ENCODE measurements at regions not wholly inside any gene's neighbourhood (a gene's known extent, or its start where the extent isn't known, plus 50 kb on each side); places are given as distances from the start of the nearest gene placed in this dataset.

DNA sequence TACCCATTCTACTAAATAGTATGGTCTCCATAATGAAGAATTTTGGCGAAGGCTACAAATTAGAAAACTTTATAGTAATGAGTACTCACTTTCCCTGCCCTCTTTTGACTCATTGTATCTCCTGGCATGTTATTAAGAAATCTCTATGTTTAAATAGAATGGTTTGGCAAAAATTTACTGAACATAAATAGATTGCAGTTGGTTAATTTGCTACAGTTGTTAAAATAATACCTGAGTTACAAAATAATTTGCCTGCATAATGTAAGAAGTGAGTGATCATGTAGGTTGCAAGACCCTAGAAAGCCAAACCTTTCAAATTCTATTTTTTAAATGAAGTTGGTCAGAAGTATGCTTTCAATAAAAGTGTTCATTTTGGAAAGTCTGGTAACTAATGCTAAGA lies 176.8 kb upstream of the AHR start:
- no peak for TF ChIP-seq EZH2 (IDR thresholded peaks at IDR 0.05; ENCODE audit: borderline replicate concordance, low read length)
- TF ChIP-seq, protein P1, sequence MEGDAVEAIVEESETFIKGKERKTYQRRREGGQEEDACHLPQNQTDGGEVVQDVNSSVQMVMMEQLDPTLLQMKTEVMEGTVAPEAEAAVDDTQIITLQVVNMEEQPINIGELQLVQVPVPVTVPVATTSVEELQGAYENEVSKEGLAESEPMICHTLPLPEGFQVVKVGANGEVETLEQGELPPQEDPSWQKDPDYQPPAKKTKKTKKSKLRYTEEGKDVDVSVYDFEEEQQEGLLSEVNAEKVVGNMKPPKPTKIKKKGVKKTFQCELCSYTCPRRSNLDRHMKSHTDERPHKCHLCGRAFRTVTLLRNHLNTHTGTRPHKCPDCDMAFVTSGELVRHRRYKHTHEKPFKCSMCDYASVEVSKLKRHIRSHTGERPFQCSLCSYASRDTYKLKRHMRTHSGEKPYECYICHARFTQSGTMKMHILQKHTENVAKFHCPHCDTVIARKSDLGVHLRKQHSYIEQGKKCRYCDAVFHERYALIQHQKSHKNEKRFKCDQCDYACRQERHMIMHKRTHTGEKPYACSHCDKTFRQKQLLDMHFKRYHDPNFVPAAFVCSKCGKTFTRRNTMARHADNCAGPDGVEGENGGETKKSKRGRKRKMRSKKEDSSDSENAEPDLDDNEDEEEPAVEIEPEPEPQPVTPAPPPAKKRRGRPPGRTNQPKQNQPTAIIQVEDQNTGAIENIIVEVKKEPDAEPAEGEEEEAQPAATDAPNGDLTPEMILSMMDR (conservative IDR thresholded peaks at IDR 0.05 in 1 of 2, IDR thresholded peaks at IDR 0.05 in 1 of 2; ENCODE audit: extremely low read depth in 1 of 2, insufficient read depth in 1 of 2, low read depth in 1 of 2, low read length in 2 of 2): no peak
